ENCODE measurements at regions not wholly inside any gene's neighbourhood (a gene's known extent, or its start where the extent isn't known, plus 50 kb on each side); places are given as distances from the start of the nearest gene placed in this dataset.

DNA sequence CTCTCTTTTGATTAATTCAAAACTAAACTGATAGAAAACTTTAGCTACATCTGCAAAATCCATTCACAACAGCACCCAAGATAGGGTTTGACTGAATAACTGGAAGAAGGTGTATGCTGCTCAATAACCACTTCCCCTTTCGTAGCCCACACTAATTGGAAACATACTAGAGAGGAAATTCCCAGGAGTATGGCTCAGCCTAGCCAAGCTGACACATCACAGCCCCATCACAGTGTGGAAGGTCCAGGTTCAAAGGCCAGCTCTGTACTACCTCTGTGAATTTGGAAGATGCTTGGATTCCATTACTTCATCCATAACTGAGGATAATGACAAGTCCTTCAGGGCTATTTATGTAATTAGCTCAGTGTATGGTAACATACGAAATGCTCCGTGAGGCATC lies 185.4 kb downstream of the FBXO15 start:
- DNase-seq (ENCODE audit: low read depth): peak; percentile 41

GRCh38 chr18:73961804-73962203 lies 185.8 kb downstream of the FBXO15 start:
- DNase-seq (ENCODE audit: low read depth): no peak

DNA sequence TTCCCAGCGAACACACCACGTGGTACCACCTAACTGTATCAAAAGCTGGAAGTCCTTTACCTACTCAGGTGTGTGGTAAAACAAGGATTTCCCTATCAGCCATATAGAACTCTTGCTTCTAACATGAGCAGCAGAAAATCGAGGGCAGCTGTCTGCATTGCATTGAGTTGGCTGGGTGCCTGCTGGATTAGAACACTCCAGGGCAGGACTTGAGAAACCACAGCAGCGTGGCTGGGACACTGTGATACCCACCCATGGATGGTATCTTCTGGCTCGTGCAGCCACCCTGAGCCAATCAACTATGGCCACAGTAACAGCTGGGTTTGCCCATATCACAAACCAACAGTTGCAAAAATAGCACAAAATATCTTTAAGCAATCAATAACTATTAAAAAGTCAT lies 188.3 kb downstream of the FBXO15 start:
- no peak for DNase-seq (ENCODE audit: low read depth)

GRCh38 chr18:73954268-73954667 lies 193.4 kb downstream of the FBXO15 start:
- DNase-seq (ENCODE audit: low read depth): no peak

DNA sequence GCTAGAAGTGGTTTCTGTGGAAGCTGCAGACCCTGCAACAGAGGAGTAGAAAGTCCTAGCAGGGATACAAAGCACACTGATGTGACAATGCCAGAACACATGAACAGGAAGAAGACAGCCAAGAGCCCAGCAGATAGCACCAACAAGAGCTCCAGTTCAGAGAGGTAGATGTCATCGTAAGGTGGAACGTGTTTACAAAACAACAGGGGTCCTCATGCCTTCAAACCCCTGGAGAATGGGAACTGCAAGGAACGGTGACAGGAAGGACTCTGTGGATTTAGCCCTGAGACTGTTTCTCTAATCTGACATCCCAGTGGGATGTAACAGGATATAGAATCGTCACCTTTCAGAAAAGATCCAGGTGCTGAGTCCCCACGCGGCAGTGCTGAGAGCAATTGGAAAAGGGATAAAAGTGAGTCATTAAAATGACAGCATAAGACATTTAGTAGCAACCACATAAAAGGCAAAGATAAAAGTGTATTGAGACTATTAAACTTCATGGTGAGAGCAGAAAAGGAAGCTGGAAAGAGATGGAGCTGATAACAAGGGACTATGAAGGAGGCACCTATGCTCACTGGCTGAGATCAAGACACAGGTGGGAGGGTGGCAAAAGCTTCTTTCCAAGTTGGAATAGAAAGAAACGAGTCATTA lies 195.2 kb downstream of the FBXO15 start:
- DNase-seq (ENCODE audit: low read depth): no peak

DNA sequence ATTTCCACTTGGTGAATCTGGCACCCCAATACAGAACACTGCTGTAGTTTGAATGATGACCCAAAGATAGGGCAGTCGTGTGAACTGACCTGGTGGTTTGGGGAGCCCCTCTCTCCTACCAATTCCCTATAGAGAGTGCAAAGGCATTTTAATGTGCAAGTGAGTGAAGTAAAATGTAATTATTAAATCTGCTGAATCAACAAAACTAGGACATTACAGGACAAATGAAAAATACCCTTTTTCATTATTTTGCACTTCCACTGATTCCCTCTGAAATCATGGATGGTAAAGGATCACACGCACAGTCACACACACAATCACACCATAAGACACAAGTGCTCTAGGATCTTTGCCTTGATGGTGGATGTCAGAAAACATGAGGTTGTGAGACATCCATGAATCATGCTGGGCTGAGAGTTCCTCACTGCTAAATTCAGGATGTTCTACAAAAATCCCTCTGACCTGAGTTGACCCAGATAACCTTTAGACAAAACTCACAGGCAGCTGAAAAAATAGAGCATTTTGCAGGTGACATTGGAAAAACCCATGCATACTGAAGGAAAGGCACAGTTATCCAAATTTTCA lies 197.4 kb downstream of the FBXO15 start:
- DNase-seq (ENCODE audit: low read depth): peak; percentile 15

DNA sequence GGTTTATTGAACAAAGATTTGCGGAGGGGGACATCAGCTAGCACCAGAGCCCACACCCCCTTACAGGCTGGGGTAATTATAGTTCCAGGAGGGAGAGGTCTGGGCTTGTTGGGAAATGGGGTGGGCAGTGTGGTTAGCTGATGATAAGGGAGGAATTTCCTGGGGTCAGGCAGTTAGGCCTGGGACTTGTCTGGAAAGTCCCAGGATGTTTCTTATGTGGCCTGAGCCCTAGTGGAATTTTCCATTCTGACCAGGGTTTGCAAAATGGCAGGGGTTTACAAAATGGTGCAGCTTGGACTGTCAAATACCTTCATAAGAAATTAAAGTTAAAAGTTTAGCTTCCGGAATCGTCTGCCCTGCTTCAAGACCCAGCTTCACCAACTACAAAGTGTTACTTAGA lies 199.1 kb downstream of the FBXO15 start:
- peak; percentile 62 for DNase-seq (ENCODE audit: low read depth)

DNA sequence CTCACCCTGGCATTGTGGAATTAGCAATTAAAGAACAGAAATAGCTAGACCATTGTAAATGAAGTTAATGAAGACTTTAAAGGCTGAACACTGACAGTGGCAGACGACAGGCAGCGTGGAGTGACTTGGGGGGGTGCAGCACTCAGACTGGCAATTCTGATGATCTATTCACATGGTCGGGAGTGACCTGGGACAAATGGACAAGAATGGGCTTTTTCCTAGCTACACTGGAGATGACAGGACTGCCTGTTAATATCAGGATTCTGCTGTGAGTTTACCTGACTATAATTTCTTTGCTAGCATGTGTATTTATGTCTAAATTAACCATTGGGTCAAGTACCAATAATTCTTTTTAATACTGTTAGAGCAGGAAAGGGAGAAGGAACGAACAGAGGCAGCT lies 199.6 kb downstream of the FBXO15 start:
- no peak for DNase-seq (ENCODE audit: low read depth)

- no peak for DNase-seq (ENCODE audit: low read depth)
Observed at GRCh38 chr18:73947180-73947921, 200.3 kb downstream of the FBXO15 start.

- DNase-seq (ENCODE audit: low read depth): peak; percentile 22
Observed at GRCh38 chr18:73945130-73945792, 202.4 kb downstream of the FBXO15 start.

DNA sequence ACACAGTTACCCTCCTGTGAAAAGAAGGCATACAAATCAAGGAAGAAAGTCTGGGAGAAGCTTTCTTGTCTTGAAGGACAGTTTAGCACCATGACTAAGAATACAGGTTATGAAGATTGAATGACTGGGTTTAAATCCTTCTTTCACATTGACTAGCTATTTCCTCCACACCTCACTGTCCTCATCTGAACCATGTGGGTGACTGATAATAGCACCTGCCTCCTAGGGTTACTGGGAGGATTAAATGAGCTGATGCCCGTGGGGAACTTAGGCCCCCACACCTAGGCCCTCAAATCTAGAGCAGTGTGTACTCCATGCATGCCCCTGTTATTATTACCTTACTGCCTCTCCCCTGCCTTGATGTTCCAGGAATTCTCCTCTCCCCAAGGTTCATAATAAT lies 202.9 kb downstream of the FBXO15 start:
- no peak for DNase-seq (ENCODE audit: low read depth)

DNA sequence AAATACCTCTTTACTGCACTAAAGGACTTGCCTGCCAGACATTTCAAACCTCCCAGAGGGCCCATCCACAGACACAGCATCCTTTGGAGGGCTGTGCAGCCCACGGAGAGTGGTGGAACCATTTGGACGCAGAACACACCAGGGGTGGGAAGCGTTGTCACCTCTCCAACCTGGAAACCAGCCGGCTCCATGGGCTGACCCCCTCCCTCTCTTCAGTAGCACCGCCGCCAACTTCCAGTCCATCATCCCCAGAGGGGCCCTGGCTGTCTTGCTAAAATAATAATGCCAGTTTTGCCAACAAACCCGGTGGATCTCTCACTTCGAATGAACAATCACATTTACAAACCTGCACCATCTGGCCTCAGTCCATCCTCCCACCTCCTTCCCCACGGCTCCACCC lies 203.9 kb downstream of the FBXO15 start:
- DNase-seq (ENCODE audit: low read depth): no peak

- DNase-seq (ENCODE audit: low read depth): no peak
Observed at GRCh38 chr18:73942956-73943355, 204.7 kb downstream of the FBXO15 start.

- no peak for DNase-seq (ENCODE audit: low read depth)
Observed at GRCh38 chr18:73942081-73942625, 205.5 kb downstream of the FBXO15 start.

DNA sequence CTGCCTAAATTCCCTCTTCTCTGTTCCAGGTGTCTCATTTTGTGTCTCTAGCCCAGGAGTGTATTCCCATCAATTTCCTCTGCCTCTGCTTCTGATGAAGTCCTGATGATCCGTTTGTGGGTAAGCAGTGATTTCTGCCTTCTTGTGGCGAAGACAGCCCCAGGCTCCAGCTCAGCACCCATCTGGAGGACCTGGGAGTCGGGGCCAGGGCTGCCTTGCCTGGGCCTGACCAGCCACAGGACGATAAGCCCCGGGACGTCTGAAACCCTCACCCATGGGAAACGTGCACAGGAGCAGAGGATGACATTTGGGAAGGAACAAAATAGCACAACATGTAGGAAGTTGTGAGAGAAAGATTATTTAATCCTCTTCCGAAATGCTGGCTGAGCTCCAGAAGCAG lies 206.9 kb downstream of the FBXO15 start:
- no peak for DNase-seq (ENCODE audit: low read depth)

DNA sequence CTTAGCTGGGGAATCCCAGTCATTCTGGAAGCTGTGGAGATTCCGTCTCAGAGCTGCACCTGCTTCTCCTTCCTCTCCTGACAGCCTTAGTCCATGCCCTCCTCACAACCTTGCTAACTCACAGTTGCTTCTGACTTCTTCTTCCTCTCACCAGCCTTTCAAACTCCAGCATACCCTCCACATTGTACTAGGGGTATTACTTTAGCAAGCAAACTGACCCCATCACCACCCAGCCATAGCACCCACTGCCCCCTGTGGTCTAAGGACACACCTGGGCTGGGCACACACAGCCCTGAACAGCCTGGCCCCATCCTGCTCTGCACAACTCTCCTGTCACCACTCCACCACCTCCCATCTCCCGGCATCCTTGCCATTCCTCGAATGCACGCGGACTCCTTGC lies 208.2 kb downstream of the FBXO15 start:
- no peak for DNase-seq (ENCODE audit: low read depth)

DNA sequence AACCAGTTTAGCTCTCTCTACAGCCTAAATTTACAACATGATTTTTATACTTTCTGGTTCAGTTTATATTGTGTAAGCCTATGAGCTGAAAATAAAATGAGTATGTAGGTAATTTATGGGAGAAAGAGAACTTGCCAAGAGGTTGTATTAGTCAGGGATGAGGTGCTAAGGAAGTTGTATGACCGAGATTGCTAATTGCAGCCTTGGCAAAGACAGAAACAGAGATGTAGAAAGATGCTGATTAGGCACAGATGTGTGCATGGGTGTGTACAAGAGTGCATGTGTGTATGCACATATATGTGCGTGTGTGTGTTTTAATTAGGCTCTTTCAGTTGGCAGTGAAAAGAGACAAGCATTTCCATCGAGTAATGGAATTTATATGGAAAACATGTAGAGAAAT lies 213.9 kb downstream of the FBXO15 start:
- DNase-seq (ENCODE audit: low read depth): no peak

DNA sequence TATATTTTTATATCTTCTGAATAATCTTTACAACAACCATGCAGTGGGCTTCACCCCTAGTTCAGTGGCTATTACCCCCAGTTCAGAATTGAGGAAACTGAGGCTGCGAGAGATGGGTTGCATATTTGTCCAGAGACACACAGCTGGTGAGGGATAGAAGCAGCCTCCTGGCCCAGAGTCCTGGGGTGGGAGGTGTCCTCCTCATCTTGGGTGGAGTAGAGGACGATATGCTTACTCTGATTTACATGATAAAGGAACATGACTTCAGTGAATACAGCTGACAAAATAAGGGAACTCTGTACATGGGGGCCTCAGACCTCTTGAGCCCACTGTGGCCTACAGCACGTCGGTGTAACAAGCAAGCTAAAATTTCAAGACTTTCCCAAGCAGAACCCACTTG lies 214.7 kb downstream of the FBXO15 start:
- no peak for DNase-seq (ENCODE audit: low read depth)

DNA sequence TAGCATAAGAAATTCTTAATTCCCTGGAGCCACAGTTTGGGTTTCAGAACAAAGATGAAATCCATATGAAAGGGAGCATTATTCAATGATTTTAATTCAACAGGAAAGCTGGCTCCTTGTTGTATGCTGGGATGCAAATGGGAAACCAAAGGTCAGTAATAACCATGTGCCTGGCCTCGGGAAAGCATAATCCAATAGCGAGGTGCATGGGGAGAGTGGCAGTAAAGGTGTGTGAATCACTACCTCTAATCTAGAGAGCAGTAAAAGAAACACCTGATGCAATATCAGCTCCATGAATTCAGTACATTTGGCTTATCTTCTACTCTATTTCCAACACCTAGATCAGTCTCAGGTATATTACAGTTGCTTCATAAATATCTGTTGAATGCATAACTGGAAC lies 220.1 kb downstream of the FBXO15 start:
- DNase-seq (ENCODE audit: low read depth): no peak

DNA sequence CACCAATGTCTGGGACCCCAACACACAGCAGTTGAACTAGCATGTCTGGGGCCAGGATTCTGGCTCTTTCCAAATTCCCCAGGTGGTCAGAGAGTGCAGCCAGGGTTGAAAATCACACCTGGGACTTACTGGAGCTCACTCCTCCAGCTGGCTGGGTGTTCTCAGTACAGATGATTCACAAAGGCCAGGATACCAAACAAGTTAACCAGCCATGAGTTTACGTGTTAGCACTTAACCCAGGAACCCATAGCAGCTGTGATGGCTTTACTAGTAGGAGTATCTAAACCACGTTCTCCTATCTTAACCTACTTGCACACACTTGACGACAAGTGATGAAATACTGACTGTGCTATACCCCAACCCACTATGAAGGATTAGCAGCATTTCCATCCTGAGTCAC lies 222.8 kb downstream of the FBXO15 start:
- peak; percentile 13 for DNase-seq (ENCODE audit: low read depth)

GRCh38 chr18:73924307-73924706 lies 223.3 kb downstream of the FBXO15 start:
- DNase-seq (ENCODE audit: low read depth): no peak

DNA sequence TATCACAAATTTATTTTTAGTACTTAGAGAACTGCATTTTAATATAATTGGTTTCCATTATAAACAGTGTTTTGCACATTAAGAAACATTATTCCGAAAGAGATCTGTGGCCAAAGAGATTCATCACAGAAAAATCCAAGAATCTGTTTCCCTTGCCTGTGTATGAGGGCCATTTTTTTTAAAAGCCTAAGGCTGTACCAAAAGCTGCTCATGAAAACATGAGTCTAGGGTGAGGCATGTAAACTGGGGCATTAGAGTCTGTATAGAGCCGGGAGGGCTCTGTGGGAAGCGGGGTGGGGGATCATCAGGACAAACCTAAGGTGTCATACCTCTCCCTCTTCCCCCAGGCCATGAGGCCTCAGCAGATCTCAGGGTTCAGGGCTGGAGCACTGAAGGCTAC lies 223.8 kb downstream of the FBXO15 start:
- no peak for DNase-seq (ENCODE audit: low read depth)

DNA sequence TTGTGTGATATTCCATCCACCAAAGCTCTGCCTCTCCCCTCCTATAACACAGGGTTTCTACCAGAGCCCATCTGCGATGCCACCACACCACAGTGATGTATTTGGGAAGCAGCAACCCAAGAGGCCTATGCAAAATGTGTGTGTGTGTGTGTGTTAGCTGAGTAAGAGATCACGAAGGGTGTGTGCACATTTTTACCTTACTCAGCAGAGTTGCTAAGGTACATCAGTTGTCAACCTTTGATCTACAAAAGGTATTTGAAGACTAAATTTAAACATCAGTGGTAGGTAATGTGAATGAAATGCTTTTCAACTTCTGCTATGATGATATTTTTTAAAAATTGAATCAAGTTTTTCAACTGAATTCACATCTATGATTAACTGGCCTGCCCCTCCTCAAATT lies 227.6 kb downstream of the FBXO15 start:
- no peak for DNase-seq (ENCODE audit: low read depth)
